PC-9 (cell line): ENCODE measurements at regions not wholly inside any gene's neighbourhood (a gene's known extent, or its start where the extent isn't known, plus 50 kb on each side); places are given as distances from the start of the nearest gene placed in this dataset.

Experiments used
- CTCF ChIP-seq: fragments of 200-600 bp; sonication (generic); conservative IDR thresholded peaks from 2 replicates; pipeline ENCODE4 v1.6.1; 2017; ENCODE audit warnings: mixed run types, antibody characterized with exemption, mild to moderate bottlenecking, moderate library complexity
- EZH2 ChIP-seq: fragments of 200-600 bp; sonication (generic); IDR thresholded peaks from 2 replicates; pipeline ENCODE4 v1.8.0; 2017; ENCODE audit warnings: antibody characterized with exemption, low read depth

- TF ChIP-seq CTCF (no peak; the same call in 1 of the 2 replicates), EZH2 (no peak)
These were observed 131.6 kb downstream of the OGFRL1 start for GRCh38 chr6:71420095-71420692.
